ENCODE measurements at regions not wholly inside any gene's neighbourhood (a gene's known extent, or its start where the extent isn't known, plus 50 kb on each side); places are given as distances from the start of the nearest gene placed in this dataset.

DNA sequence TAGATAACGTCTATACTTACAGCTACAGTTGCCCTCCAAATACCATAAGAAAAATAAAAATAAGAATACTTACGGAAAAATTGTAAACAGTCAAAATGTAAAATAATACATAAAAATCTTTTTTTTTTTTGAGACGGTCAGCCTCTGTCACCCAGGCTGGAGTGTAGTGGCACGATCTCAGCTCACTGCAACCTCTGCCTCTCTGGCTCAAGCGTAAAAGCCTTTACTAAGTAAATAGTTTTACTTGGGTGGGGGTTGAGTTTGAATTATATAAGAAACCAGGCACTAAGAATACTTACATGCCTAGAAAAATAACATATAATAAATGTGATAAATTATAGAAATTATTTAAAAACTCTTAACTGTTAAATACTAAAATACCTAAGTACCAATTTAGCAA, 1413.0 kb upstream of the PRR20A start:
- no peaks in the 10 kb centered on the region for H3K4me1 Mint-ChIP-seq (ENCODE audit: unreplicated experiment)
- no peak overlapping the region for H3K4me3 Mint-ChIP-seq (ENCODE audit: unreplicated experiment)
- H3K36me3 Mint-ChIP-seq (ENCODE audit: low read depth, unreplicated experiment): no peaks in the 10 kb centered on the region
- H3K27ac Mint-ChIP-seq (ENCODE audit: unreplicated experiment): no peak overlapping the region
- TF ChIP-seq, protein P1, sequence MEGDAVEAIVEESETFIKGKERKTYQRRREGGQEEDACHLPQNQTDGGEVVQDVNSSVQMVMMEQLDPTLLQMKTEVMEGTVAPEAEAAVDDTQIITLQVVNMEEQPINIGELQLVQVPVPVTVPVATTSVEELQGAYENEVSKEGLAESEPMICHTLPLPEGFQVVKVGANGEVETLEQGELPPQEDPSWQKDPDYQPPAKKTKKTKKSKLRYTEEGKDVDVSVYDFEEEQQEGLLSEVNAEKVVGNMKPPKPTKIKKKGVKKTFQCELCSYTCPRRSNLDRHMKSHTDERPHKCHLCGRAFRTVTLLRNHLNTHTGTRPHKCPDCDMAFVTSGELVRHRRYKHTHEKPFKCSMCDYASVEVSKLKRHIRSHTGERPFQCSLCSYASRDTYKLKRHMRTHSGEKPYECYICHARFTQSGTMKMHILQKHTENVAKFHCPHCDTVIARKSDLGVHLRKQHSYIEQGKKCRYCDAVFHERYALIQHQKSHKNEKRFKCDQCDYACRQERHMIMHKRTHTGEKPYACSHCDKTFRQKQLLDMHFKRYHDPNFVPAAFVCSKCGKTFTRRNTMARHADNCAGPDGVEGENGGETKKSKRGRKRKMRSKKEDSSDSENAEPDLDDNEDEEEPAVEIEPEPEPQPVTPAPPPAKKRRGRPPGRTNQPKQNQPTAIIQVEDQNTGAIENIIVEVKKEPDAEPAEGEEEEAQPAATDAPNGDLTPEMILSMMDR (IDR thresholded peaks at IDR 0.05; ENCODE audit: unreplicated experiment): no peak
- H3K27me3 Mint-ChIP-seq (ENCODE audit: unreplicated experiment): no peaks in the 10 kb centered on the region
- no peaks in the 10 kb centered on the region for H3K9me3 Mint-ChIP-seq (ENCODE audit: unreplicated experiment)
- DNase-seq (ENCODE audit: low spot score): no peak

DNA sequence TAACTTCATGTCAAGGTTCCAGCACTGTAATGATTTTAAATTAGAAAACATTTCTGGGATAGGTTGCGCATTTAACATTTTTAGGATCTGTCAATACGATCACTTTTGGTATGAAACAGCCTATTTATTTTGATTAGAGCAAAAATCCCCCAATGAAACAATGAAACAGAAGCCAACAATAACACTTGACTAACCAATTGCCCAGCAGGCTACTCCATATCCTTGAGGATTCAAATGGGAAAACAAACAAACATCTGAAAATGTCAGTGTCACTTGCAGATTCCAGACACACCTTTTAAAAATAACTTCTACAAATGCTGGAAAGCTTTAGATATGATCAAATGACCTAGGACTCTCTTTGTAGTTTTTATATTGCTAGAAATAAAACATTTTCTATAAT, 1412.5 kb upstream of the PRR20A start:
- TF ChIP-seq, protein P1 (IDR thresholded peaks at IDR 0.05; ENCODE audit: unreplicated experiment): no peak
- H3K9me3 Mint-ChIP-seq (ENCODE audit: unreplicated experiment): no peaks in the 10 kb centered on the region
- H3K4me1 Mint-ChIP-seq (ENCODE audit: unreplicated experiment): no peaks in the 10 kb centered on the region
- no peaks in the 10 kb centered on the region for H3K27me3 Mint-ChIP-seq (ENCODE audit: unreplicated experiment)
- H3K4me3 Mint-ChIP-seq (ENCODE audit: unreplicated experiment): no peak overlapping the region
- no peak for DNase-seq (ENCODE audit: low spot score)
- no peaks in the 10 kb centered on the region for H3K36me3 Mint-ChIP-seq (ENCODE audit: low read depth, unreplicated experiment)
- no peak overlapping the region for H3K27ac Mint-ChIP-seq (ENCODE audit: unreplicated experiment)

DNA sequence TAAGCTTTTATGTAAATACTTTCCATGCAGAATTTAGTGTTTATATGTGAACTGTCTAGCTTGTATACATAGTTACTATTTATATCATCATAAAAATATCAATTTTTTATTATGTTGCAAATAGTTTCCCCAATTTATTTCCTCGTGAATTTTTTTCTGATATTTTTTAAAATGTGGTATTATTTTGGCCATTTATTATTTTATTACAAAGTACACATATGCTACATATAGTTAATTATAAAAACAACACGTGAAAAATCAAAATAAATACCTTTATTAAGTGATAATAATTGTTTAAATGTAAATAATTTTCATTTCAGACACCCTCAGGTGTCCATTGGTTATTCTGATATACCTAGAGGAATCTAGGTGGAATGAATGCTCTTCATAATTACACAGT, 1394.9 kb upstream of the PRR20A start:
- Mint-ChIP-seq H3K36me3 (ENCODE audit: low read depth, unreplicated experiment) (no peaks in the 10 kb centered on the region), H3K4me3 (ENCODE audit: unreplicated experiment) (no peak overlapping the region), H3K9me3 (ENCODE audit: unreplicated experiment) (no peaks in the 10 kb centered on the region), H3K27me3 (ENCODE audit: unreplicated experiment) (no peaks in the 10 kb centered on the region), H3K4me1 (ENCODE audit: unreplicated experiment) (no peaks in the 10 kb centered on the region), H3K27ac (ENCODE audit: unreplicated experiment) (no peak overlapping the region)
- TF ChIP-seq, protein P1 (IDR thresholded peaks at IDR 0.05; ENCODE audit: unreplicated experiment): no peak
- DNase-seq (ENCODE audit: low spot score): no peak

DNA sequence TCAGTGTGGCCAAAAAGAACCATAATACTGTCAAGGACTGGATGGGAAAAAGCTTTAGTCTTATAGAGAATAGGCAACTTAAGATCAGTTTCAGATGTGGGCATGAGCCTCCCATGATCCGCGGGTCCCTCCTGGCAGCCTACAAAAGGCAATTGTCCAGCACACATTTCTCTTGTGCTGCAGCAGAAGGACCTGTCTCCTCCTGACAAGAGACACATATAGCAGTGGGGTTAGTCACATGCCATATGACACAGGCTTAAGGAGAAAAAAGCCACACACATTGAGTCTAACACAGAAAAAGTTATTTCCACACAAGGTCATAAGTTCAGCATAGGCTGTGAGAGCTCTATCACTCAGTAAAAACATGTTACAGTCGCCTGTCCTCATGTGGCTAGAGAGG, 1378.7 kb upstream of the PRR20A start:
- Mint-ChIP-seq H3K27ac (ENCODE audit: unreplicated experiment) (no peak overlapping the region), H3K4me1 (ENCODE audit: unreplicated experiment) (no peaks in the 10 kb centered on the region), H3K9me3 (ENCODE audit: unreplicated experiment) (no peaks in the 10 kb centered on the region), H3K36me3 (ENCODE audit: low read depth, unreplicated experiment) (no peaks in the 10 kb centered on the region), H3K27me3 (ENCODE audit: unreplicated experiment) (no peaks in the 10 kb centered on the region), H3K4me3 (ENCODE audit: unreplicated experiment) (no peak overlapping the region)
- TF ChIP-seq, protein P1 (IDR thresholded peaks at IDR 0.05; ENCODE audit: unreplicated experiment): no peak
- DNase-seq (ENCODE audit: low spot score): no peak

DNA sequence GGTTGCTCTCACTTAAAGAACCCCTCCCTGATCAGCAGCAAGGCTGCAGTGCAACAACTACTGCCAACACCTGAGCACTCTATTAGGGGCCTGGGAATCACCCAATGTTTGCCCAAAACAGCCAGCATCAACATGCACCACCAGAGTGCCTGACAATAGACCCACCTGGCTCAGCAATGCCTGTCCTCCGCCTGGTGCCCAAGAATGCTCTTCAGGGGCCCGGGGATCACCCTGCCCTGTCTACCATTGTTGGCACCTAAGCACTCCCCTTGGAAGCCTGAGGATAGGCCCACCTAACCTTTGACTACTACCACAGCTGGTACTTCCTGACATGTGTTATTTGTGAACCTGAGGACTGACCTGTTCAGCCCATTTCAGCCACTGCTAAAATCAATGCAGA, 1363.1 kb upstream of the PRR20A start:
- no peak for DNase-seq (ENCODE audit: low spot score)
- TF ChIP-seq, protein P1 (IDR thresholded peaks at IDR 0.05; ENCODE audit: unreplicated experiment): no peak
- Mint-ChIP-seq H3K4me1 (ENCODE audit: unreplicated experiment) (no peaks in the 10 kb centered on the region), H3K27me3 (ENCODE audit: unreplicated experiment) (no peaks in the 10 kb centered on the region), H3K9me3 (ENCODE audit: unreplicated experiment) (no peaks in the 10 kb centered on the region), H3K36me3 (ENCODE audit: low read depth, unreplicated experiment) (no peaks in the 10 kb centered on the region), H3K4me3 (ENCODE audit: unreplicated experiment) (no peak overlapping the region), H3K27ac (ENCODE audit: unreplicated experiment) (no peak overlapping the region)
